HUES48 (cell line): ENCODE measurements at regions not wholly inside any gene's neighbourhood (a gene's known extent, or its start where the extent isn't known, plus 50 kb on each side); places are given as distances from the start of the nearest gene placed in this dataset.

Experiments used
- H3K27ac ChIP-seq: one replicate; pipeline ENCODE4 v1.7.0; 2013; ENCODE audit warnings: low read depth, low read length, inconsistent platforms
- H3K27me3 ChIP-seq: 2 replicates; pipeline ENCODE4 v1.6.1; 2013; ENCODE audit warnings: mild to moderate bottlenecking, low read length; ENCODE audit not compliant: control insufficient read depth, insufficient read depth
- H3K36me3 ChIP-seq: 2 replicates; pipeline ENCODE4 v1.6.1; 2013; ENCODE audit warnings: low read length; ENCODE audit not compliant: control insufficient read depth, insufficient read depth
- H3K4me1 ChIP-seq: 2 replicates; pipeline ENCODE4 v1.6.1; 2013; ENCODE audit warnings: mild to moderate bottlenecking, low read length; ENCODE audit not compliant: control insufficient read depth, insufficient read depth
- H3K4me3 ChIP-seq: 2 replicates; pipeline ENCODE4 v1.5.1; 2013; ENCODE audit warnings: mild to moderate bottlenecking, low read depth, low read length
- H3K9ac ChIP-seq: 2 replicates; pipeline ENCODE4 v1.6.1; 2013; ENCODE audit warnings: mild to moderate bottlenecking, low read depth, low read length, moderate library complexity
- H3K9me3 ChIP-seq: 2 replicates; pipeline ENCODE4 v1.6.1; 2013; ENCODE audit warnings: low read length; ENCODE audit not compliant: control insufficient read depth, insufficient read depth

- Histone ChIP-seq H3K27ac (no peak overlapping the region), H3K27me3 (peaks cover 10% of the 10 kb centered on the region), H3K36me3 (no peaks in the 10 kb centered on the region), H3K4me1 (peaks cover 20% of the 10 kb centered on the region), H3K4me3 (no peak overlapping the region), H3K9ac (no peak overlapping the region), H3K9me3 (no peaks in the 10 kb centered on the region)
Measured at GRCh38 chr19:30802424-30803013, 430.3 kb downstream of the ZNF536 start.

- Histone ChIP-seq H3K4me3 (no peak overlapping the region), H3K36me3 (no peaks in the 10 kb centered on the region), H3K9ac (no peak overlapping the region), H3K4me1 (peaks cover 14% of the 10 kb centered on the region), H3K27me3 (peaks cover 10% of the 10 kb centered on the region), H3K27ac (no peak overlapping the region), H3K9me3 (no peaks in the 10 kb centered on the region)
Measured at GRCh38 chr19:30799865-30800755, 427.9 kb downstream of the ZNF536 start.

GRCh38 chr19:30795727-30796126 lies 423.5 kb downstream of the ZNF536 start:
- Histone ChIP-seq H3K27ac (no peak overlapping the region), H3K9ac (no peak overlapping the region), H3K36me3 (no peaks in the 10 kb centered on the region), H3K4me1 (no peaks in the 10 kb centered on the region), H3K9me3 (no peaks in the 10 kb centered on the region), H3K27me3 (peaks cover 10% of the 10 kb centered on the region), H3K4me3 (no peak overlapping the region)

GRCh38 chr19:30792561-30793505 lies 420.6 kb downstream of the ZNF536 start:
- no peak overlapping the region for H3K9ac ChIP-seq
- H3K4me1 ChIP-seq = no peaks in the 10 kb centered on the region
- peaks cover 10% of the 10 kb centered on the region; the same call in 1 of the 2 replicates for H3K9me3 ChIP-seq
- H3K4me3 ChIP-seq = no peak overlapping the region
- H3K27me3 ChIP-seq = no peaks in the 10 kb centered on the region
- no peaks in the 10 kb centered on the region for H3K36me3 ChIP-seq
- no peak overlapping the region for H3K27ac ChIP-seq

GRCh38 chr19:30791088-30791487 lies 418.9 kb downstream of the ZNF536 start:
- Histone ChIP-seq H3K4me3 (no peak overlapping the region), H3K27me3 (no peaks in the 10 kb centered on the region), H3K9me3 (peaks cover 10% of the 10 kb centered on the region; the same call in 1 of the 2 replicates), H3K9ac (no peak overlapping the region), H3K4me1 (no peaks in the 10 kb centered on the region), H3K36me3 (no peaks in the 10 kb centered on the region), H3K27ac (no peak overlapping the region)

GRCh38 chr19:30790056-30790680 lies 418.0 kb downstream of the ZNF536 start:
- H3K9ac ChIP-seq = no peak overlapping the region
- H3K27ac ChIP-seq = no peak overlapping the region
- H3K9me3 ChIP-seq = peaks cover 10% of the 10 kb centered on the region; the same call in 1 of the 2 replicates
- no peak overlapping the region for H3K4me3 ChIP-seq
- H3K36me3 ChIP-seq = no peaks in the 10 kb centered on the region
- no peaks in the 10 kb centered on the region for H3K27me3 ChIP-seq
- H3K4me1 ChIP-seq = no peaks in the 10 kb centered on the region

GRCh38 chr19:30788105-30788765 lies 416.1 kb downstream of the ZNF536 start:
- Histone ChIP-seq H3K4me3 (no peak overlapping the region), H3K27me3 (no peaks in the 10 kb centered on the region), H3K4me1 (no peaks in the 10 kb centered on the region), H3K9ac (no peak overlapping the region), H3K9me3 (peaks cover 10% of the 10 kb centered on the region; the same call in 1 of the 2 replicates), H3K36me3 (no peaks in the 10 kb centered on the region), H3K27ac (no peak overlapping the region)

- no peaks in the 10 kb centered on the region for H3K4me1 ChIP-seq
- no peaks in the 10 kb centered on the region for H3K36me3 ChIP-seq
- H3K9me3 ChIP-seq = peaks cover 10% of the 10 kb centered on the region; the same call in 1 of the 2 replicates
- H3K9ac ChIP-seq = no peak overlapping the region
- H3K4me3 ChIP-seq = no peak overlapping the region
- no peaks in the 10 kb centered on the region for H3K27me3 ChIP-seq
- no peak overlapping the region for H3K27ac ChIP-seq
Measured at GRCh38 chr19:30785458-30786137, 413.4 kb downstream of the ZNF536 start.

- H3K4me3 ChIP-seq = no peak overlapping the region
- H3K27me3 ChIP-seq = no peaks in the 10 kb centered on the region
- H3K4me1 ChIP-seq = no peaks in the 10 kb centered on the region
- H3K27ac ChIP-seq = no peak overlapping the region
- H3K9ac ChIP-seq = no peak overlapping the region
- no peaks in the 10 kb centered on the region for H3K36me3 ChIP-seq
- H3K9me3 ChIP-seq = peaks cover 7% of the 10 kb centered on the region; the same call in 1 of the 2 replicates
Measured at GRCh38 chr19:30784850-30785457, 412.8 kb downstream of the ZNF536 start.
